GM19043 (cell line): ENCODE measurements at regions not wholly inside any gene's neighbourhood (a gene's known extent, or its start where the extent isn't known, plus 50 kb on each side); places are given as distances from the start of the nearest gene placed in this dataset.
"Not testable (repeated sequence)": the region's sequence is repeated elsewhere in the genome, so short reads cannot be mapped to it uniquely, and the experiment has no call there.

Experiments
- ATAC-seq: cut with Tn5 transposase; IDR thresholded peaks from one replicate; pipeline ENCODE4 v1.9.1; 2021; ENCODE audit warnings: low read depth; ENCODE audit not compliant: unreplicated experiment

DNA sequence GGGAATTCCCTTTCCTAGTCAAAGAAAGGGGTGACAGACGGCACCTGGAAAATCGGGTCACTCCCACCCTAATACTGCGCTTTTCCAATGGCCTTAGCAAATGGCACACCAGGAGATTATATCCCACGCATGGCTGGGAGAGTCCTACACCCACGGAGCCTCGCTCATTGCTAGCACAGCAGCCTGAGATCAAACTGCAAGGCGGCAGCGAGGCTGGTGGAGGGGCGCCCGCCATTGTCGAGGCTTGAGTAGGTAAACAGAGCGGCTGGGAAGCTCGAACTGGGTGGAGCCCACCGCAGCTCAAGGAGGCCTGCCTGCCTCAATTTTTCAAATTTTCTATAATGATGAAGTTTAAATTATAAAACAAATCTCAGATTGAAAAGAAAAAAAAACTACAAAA, 522.7 kb upstream of the HS3ST5 start:
- not testable (repeated sequence) for ATAC-seq

DNA sequence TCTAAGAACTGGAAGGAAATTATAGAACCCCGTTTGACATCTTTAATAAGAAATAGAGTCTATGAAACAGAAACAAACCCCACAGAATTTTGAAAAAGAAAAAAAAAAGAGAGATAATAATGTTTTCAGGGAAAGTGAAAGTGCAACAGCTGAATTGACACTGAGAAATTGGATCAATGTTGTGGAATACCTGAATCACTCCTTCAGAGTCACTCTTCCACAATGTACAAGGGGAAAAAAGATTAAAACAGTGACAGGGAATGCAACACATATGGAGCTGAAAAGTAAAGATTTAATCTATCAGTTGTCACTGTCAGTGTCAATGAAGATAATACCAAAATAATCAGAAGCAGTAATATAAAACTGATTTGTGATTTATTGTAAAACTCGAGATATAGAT, 520.8 kb upstream of the HS3ST5 start:
- ATAC-seq, result no peak

DNA sequence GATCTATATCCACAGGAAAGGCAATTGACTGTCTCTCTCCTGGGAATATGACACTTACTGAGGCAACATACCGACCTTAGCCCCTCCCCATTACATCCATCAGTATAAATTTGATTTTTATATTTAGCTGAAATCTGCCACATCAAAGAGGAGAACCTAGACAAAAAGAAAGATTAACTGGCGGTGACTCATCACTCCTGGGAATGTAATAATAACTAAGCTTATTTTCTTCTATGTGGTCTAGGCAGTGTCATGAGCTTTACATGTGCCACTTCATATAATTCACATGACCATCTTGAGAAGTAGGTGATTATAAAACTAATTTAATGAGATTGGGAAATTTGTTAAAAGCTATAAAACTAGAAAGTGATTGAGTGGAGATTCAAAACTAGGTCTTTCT, 520.0 kb upstream of the HS3ST5 start:
- no peak for ATAC-seq

DNA sequence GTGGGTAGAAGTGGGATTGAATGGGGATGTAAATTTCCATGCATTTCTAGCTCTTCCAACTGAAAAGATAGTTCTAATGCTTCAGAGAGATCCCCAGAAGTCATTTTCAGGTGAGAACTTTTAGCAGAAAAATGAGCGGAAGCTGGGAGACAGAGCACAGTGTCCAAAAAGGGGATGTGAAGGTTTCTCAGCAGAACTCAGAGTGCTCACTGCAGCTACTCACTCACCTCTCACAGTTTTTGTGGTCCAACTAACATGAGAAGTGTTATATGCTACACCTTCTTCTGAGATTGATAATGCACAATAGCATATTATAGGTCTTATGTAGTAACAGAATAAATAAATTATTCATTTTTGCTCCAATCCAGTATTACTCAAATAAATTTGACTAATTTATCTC, 519.2 kb upstream of the HS3ST5 start:
- ATAC-seq, result no peak

- ATAC-seq, result no peak
Measured at GRCh38 chr6:114844359-114844758, 501.5 kb upstream of the HS3ST5 start.

DNA sequence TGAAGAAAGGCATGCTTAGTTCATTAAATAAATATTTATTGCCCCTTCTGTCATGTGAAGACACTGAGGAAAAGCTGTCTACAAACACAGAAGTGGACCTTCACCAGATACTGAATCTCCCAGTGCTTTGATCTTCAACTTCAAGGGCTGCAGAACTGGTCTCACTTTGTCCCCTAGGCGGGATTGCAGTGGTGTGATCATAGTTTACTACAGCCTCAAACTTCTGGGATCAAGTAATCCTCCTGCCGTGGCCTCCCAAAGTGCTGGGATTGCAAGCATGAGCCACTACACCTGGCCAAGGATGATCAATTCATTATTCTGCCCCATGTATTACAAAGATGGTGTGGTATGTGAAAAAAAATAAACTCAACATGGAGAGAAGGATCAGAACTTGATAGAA, 496.2 kb upstream of the HS3ST5 start:
- no peak for ATAC-seq

DNA sequence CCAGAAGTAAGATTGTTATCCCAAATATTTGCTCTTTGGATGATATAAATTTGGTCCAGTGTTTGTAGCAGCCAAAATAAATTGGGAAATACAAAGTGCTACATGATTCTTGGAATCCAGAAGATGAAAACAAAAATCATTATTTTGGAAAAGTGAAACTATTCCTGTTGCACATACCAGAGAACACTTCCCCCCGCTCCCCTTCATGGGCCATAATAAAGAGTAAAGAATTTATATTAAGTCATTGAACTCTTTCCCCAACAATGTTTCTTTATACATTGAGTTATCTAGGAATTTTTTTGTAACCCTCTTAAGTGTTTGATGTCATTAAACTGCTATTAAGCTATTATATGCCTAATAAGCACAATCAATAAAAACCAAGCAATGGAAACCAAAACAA, 490.4 kb upstream of the HS3ST5 start:
- ATAC-seq, result no peak

- no peak for ATAC-seq
Measured at GRCh38 chr6:114830515-114830914, 487.7 kb upstream of the HS3ST5 start.

DNA sequence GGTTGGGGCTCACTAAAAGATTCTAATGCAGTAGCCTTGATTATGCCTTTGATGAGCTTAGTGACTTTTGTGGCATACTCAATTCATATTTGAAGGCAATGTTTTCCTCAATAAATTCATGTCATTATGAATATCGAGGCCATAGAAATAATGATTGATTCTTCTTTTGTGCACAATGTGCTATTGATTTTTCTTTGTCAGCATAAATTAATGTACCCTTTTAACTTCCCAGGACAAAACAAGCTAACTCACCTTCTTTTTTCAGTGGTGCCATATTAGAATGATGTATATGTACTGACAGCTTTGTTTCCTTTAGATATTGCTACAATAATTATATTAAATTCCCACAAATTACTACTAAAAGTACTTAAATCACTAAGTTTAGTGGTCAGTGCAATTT, 484.3 kb upstream of the HS3ST5 start:
- no peak for ATAC-seq

GRCh38 chr6:114824409-114824808, 481.6 kb upstream of the HS3ST5 start:
- no peak for ATAC-seq

GRCh38 chr6:114816678-114817077, 473.9 kb upstream of the HS3ST5 start:
- no peak for ATAC-seq

- ATAC-seq, result no peak
Measured at GRCh38 chr6:114810468-114810867, 467.6 kb upstream of the HS3ST5 start.

GRCh38 chr6:114805426-114805825, 462.6 kb upstream of the HS3ST5 start:
- not testable (repeated sequence) for ATAC-seq

DNA sequence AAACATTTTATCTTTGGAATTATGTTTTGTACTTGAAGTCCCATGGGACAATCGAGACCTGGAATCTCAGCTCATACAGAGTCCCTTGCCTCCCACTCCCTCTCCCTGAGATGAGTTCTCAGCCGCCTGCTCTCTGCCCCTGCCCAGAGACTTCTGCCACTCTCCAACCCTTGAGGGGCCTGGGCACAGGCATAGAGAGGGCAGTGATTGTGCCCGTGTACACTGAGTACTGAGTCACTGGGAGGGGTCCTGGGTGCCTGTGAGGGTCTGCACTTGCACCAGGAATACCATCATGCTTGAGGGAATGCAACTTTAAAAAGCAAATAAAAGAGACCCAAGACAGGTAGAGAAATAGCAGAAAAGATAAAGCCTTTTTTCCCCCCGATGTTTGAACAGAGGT, 453.8 kb upstream of the HS3ST5 start:
- no peak for ATAC-seq

DNA sequence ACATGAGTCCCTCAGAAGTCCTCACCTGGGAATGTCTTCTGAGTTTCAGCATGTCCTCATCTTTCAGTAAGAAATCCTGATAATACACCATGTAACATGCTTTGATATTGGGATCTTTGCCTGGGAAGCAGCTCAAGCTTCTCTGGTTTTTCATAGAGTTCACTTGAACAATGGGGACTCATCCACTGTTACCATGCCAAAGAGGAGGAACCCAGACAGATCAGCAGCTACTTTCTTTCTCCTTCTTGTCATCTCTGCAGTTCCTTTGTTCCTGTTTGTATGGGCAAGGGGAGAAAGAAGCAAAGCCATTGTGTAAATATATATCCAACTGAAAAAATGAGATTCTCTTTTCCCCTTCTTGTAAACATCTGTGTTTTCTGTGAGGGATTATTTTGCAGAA, 450.6 kb upstream of the HS3ST5 start:
- ATAC-seq, result no peak

GRCh38 chr6:114785235-114786127, 442.7 kb upstream of the HS3ST5 start:
- no peak for ATAC-seq

DNA sequence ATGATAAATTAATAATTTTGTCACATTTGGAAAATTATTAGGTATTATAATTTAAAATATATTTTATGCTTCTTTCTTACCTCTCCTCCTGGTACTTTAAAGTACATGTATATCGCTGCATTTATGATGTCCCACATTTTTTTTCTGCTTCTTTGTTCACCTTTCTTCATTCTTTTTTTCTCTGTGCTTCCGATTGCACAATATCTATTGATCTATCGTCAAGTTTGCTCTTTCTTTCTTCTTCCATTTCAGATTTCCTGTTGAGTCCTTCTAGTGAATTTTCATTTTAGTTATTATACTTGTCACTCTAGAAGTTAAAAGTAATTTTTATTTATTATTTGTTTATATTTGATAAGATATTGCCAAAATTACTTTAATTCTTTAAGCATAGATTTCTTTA, 441.0 kb upstream of the HS3ST5 start:
- no peak for ATAC-seq

- no peak for ATAC-seq
Measured at GRCh38 chr6:114783083-114783482, 440.3 kb upstream of the HS3ST5 start.

DNA sequence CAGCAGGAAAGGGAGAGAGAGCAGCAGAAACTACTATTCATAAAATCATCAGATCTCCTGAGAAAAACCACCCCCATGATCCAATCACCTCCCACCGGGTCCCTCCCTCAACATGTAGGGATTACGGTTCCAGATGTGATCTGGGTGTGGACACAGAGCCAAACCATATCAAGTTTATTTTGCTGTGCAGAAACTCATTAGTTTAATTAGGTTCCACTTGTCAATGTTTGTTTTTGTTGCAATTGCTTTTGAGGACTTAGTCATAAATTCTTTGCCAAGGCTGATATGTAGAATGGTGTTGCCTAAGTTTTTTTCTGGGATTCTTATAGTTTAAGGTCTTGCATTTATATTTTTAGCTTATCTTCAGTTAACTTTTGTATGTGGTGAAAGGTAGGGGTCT, 422.0 kb upstream of the HS3ST5 start:
- no peak for ATAC-seq

DNA sequence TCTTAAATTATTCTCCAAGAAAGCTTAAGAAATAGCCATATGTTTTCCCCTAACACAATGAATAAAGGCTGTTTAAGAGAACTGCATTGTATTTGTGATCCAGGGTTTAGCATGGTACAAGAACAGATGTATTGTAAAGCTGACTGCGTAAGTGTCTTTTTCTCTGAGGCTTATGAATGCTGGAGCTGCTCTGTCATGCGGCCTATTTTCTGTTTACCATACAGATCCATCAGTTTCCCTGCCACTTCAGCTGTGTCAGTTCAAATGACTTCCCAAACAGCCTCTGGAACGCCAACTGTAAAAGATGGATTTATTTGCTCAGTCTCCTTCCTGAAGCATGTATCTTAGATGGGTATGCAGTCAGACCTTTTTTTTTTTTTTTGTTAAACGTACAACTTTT, 419.3 kb upstream of the HS3ST5 start:
- ATAC-seq, result no peak

GRCh38 chr6:114747995-114748625, 405.3 kb upstream of the HS3ST5 start:
- ATAC-seq, result no peak

GRCh38 chr6:114740547-114740946, 397.7 kb upstream of the HS3ST5 start:
- ATAC-seq, result no peak
